ENCODE measurements at regions not wholly inside any gene's neighbourhood (a gene's known extent, or its start where the extent isn't known, plus 50 kb on each side); places are given as distances from the start of the nearest gene placed in this dataset.
"Not testable (repeated sequence)": the region's sequence is repeated elsewhere in the genome, so short reads cannot be mapped to it uniquely, and the experiment has no call there.

DNA sequence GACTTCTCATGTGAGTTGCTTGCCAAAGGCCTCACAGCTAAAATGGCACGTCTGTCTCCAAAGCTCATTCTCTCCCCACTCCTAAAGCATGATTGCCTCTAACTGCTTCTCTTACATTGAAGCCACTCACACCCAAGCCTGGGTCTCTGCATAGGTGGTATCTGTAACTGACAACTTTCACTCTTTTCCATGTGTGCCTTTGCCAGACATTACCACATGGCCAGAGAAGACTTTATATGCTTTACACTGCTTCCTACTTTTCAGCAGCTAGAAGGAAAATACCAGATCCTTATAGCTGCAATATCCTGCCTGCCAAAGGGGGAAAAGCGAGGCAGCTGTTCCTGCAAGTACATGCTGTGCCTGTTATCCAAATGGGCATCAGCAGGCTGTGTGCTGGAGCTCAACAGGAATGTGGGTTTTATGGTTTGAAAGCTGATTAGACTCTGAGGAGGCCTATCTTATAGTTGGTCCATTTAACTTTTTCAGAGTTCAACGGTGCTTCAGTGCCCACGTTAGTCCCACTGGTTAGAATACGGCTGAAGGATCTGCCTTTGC lies 547.1 kb downstream of the RAB38 start:
- no peak for DNase-seq

DNA sequence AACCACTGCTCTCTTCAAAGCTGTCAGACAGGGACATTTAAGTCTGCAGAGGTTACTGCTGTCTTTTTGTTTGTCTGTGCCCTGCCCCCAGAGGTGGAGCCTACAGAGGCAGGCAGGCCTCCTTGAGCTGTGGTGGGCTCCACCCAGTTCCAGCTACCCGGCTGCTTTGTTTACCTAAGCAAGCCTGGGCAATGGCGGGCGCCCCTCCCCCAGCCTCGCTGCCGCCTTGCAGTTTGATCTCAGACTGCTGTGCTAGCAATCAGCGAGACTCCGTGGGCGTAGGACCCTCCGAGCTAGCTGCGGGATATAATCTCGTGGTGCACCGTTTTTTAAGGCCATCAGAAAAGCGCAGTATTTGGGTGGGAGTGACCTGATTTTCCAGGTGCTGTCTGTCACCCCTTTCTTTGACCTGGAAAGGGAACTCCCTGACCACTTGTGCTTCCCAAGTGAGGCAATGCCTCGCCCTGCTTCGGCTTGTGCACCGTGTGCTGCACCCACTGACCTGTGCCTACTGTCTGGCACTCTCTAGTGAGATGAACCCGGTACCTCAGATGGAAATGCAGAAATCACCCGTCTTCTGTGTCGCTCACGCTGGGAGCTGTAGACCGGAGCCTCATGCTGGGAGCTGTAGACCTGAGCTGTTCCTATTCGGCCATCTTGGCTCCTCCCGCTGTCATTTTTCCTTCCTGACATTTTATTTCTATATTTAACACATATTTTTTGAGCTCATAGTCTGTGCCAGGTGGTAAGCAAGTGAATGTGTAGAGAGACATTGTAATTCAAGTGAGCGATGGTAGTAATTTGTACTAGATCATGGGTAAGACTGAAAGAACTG lies 551.5 kb downstream of the RAB38 start:
- not testable (repeated sequence) for DNase-seq

DNA sequence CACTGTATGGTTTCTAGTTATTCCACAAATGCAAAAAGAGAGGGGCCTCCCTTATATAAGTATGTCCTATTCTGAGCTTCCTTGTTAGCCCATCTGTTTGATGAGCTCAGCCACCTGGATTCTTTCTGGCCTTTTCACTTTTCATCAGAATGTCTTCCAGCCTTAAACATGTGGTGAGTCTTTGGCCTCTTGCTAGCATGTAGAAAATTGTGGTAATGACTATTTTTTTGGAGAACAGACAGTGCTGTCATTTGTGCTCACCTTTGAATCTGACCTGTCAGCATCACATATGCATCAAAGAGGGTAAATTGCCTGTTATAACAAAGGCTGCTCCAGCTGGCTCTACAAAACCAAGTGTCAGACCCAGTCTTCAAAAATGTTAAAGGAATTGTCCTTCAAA lies 558.7 kb downstream of the RAB38 start:
- no peak for DNase-seq

DNA sequence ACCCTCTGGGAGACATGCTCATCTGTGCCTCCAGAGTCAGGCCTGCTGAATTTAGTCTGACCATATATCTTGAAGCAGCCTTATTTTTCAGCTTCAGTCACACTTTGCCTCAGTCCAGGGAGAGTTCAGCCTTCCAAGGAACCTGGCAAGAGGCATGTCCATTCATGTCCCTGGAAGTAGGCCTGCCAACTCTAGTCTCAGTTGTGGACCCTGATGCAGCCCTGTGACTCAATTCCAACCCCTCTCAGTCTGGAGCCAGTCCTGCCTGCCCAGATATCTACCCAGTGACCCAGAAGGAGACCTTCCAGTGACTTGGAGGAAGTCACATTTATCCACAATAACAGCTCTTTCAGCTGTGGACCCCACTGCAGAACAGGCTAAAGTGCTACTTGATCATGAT lies 566.6 kb downstream of the TMEM135 start:
- DNase-seq, result no peak

DNA sequence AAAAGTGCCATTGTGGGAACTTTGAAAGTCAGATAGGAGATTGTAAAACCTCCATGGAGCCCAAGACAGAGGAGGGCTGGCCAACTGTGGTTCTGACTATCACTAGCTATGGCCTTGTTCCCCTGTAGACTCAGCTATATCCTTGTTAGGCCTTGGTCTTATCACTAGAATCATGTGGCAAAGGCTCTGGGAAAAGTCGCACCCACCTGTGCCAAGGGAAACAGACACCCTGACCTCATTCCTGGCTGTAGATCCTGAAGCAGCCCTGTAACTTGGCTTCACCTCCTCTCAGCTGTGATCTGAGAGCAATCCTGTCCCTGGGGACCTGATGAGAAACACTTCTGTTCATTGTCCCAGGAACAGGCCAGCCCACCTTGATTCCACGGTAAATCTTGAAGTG lies 566.2 kb downstream of the TMEM135 start:
- no peak for DNase-seq

DNA sequence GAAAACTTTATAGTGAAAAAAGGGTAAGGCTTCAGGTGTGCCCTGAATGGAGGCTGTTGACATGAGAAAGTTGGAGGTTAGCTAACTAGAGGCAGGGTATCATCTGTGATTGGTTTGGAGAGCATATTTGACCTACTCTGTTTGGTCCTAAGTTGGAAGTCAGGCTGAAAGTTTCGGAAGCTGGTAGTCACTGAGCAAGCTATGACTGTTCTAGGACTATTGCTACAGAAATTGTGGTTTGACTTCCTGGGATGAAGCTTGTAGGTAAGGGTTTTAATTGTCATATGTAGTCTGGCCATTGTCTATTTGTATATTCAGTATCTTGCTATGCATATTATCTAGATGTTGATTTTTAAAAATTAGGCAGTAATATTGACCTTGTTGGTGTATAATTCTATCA lies 565.0 kb downstream of the TMEM135 start:
- no peak for DNase-seq

DNA sequence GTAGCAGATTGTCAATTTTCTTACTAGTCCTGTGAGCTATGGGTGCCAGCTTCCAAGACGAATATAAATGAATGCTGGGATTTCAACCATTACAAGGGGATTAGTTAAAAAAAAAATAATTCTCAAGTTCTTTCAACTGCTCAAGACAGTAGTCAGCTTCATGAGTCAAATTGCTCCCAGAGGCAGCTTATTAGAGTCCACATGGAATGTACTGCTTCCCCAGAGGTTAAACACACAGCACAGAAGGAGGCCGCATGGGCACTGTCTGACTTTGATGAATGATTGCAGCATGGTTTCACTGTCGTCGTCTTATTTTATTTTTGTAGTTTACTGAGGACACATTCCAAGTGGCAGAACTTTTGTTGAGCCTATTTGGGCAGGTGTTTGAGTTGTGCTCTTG lies 563.2 kb downstream of the TMEM135 start:
- DNase-seq, result no peak

DNA sequence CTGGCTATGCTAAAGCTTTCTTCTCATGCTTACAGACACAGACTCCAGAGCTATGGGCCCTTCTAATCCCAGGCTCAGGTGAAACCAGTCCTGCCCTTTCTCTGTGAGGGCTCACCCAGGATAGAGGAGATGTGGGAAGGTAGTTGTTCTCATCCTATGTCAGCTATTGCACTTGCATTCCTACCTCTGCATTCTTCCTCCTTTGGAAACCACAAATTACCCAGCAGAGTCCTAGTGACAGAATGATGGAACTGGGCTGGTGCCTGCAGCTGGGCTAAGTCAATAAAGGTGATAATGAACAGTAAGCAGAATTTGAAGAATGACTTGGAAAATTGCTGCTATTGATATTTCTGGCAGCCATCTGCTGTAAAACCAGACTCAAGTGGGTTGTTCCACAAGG lies 560.0 kb downstream of the TMEM135 start:
- no peak for DNase-seq

DNA sequence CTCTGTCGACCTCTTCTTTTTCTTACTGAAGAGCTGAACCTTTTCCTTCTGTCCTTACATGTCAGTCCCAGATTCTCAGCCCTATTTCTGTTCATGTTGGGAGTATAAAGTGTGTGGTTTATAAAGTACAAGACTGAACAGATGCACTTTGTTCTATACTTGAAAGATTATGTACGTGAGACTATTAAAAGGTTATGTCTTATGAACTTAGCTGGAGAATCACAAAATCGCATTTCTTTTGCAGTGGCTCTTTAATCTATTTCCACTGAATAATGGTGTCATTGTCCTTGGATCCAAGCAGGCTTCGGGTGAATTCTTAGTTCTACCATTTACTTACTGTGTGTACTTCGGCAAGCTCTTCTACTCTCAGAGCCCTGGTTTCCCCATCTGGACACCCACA lies 558.4 kb downstream of the TMEM135 start:
- DNase-seq, result no peak

DNA sequence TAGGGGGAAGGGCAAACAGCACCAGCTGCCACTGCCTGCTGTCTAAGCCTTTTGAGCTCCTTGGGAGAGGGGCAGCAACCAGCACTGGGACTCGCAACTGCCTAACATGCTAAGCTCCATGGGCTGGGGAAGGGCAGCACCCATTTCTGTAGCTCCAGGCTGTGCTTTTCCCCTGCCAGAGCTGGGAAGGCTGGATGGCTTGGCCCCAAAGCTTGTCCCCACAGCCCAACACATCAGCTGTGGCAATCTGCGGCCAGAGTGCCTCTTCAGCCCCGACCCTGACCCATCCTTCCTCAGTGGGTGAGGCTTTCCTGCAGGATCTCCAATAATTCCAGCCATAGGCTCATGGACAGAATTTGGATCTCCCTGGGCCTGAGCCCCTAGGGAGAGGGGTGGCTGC lies 551.3 kb downstream of the TMEM135 start:
- DNase-seq, result no peak

DNA sequence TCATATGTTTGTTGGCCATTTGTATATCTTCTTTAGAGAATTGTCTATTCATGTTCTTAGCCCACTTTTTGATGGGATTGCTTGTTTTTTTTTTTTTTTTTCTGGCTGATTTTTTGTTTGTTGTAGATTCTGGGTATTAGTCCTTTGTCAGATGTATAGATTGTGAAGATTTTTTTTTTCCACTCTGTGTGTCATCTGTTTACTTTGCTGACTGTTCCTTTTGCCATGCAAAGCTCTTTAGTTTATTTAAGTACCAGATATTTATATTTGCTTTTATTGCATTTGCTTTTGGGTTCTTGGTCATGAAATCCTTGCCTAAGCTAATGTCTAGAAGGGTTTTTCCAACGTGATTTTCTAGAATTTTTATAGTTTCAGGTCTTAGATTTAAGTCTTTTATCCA lies 547.9 kb downstream of the TMEM135 start:
- not testable (repeated sequence) for DNase-seq

DNA sequence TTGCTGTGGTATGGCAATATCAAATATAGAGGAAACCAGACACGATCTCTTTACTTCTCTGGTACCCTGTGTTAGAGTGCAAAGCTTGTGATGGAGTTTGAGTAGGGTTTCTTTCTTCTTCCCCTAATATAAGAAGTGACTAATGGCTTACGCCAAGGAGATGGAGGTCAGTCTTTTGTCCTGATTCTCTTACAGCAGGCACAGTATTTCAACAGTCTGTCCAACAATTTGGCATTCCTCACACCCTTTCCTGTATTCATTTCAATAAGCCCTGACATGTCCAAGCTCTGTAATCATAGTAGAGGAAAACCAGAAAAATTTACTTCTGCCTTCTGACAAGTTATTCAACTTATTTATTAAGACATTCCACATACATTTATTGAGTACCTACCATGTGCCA lies 546.2 kb downstream of the TMEM135 start:
- DNase-seq, result no peak

DNA sequence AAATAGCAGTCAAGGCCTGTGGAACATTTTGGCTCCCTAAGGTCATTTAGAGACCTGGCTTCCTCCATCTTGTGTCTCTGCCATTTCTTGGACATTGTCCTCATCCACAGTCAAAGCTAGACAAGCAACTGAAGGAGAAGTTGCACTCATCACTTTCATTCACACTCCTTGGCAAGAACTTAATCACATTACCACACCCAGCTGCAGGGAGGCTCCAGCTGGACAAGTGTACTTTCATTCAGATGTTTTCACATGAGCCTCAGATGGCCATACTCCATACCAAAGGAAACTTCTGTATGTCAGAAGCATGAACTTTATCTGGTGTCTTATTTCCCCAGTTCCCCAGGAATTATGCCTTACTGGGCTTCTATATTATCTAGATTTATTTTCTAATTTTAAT lies 537.4 kb downstream of the TMEM135 start:
- no peak for DNase-seq

DNA sequence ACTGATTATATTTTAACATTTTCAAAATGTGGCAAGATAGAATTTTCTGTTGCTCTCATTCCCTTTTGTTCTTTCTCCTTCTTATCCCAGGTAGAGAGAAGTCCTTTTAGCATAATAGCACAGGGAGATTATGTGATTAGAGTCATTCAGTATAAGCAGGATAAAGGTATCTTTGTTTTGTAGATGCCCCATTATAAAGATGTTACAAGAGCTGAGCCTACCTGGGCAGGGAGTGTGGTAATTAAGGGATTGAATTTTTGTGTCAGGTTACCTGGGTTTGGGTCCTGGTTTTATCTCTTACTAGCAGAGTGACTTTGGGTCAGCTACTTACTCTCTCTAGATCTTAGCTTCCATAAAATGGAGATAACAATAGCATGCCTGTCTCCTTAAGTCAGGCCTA lies 536.5 kb downstream of the TMEM135 start:
- no peak for DNase-seq

DNA sequence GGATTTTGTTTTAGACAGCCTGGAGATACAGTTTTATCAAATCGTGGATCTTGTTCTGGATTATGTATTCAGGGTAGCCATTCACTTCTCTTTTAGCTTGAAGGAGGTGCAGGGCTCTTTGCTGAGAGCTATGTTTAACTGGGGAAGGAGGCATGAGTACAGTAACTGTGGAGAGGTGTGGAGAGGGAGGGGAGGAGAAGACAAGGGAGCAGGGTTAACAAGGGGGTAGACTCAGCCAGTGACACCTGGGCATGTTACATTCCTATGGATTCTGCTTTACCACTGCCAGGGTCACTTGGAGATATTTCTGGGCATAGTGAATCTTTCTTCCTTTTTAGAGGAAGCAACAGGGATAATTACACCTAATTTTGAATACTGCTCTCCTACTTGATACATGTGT lies 536.0 kb downstream of the TMEM135 start:
- DNase-seq, result no peak

DNA sequence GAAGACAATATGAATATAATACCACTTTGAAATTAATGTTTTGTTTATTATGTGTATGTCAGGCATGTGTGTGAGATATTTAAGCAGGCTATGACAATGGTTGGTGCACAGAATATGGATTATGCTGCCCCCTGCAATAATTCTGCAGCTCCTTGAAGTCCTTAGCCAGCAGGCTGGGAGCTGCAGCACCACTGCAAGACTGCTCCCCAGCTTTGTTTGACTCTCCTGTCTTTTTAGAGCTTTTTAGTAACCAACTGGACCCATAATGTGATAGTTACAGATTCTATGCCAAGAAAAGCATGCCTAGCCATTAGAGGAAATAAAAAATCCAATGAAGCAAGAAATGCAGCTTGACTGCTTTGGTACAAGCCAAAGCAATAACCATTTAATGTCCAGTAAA lies 535.1 kb downstream of the TMEM135 start:
- no peak for DNase-seq

DNA sequence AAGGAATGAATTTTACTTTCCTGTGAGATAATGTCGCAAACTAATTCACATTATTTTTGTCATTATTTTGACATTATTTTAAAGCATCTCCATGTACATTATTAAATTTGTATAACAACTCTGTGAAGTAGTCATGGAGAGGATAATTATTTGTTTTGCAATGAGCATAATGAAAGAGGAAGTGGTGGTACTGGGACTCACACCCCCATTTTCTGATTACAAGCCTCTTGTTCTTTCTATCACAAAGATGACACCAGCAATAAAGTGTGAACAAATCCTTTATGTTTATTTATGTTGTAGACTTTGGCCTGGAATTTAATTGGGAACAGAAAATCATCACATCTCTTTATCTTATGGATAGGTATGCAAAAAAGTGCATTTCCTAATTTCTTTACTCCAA lies 522.6 kb downstream of the TMEM135 start:
- DNase-seq, result no peak

DNA sequence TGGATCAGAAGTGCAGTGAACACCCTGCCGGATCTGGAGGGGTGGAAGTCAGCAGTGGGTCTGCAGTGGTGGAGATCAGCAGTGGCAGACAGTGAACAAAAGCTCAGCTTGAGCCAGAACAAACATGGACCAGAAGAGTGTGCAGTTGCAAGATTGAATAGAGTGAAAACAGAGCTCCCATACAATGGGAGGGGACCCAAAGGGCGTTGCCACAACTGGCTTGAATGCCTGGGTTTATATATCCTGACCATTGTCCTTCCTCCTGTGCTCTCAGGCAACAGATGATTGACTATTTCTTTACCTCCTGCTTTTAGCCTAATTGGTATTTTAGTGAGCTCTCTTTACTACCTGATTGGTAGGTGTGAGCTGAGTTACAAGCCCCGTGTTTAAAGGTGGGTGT lies 522.1 kb downstream of the TMEM135 start:
- DNase-seq, result not testable (repeated sequence)

DNA sequence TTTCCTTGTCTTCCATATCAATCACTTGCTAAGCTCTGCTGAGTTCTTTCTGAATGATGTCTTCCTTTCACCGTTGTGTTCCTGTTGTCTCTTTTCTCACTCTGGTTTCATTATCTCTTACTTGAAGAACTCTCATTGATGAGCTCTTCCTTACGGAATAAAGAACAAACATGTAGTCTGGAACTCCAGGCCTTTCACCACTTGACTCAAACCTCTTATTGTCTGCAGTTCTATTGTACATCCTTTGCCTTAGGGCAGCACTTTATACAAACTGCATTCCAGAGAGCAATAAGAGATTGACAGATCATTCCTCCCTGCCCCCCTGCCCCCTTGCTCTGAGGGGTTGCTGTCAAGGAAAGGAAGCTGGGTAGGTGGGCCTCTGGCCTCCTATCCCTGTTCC lies 517.4 kb downstream of the TMEM135 start:
- no peak for DNase-seq

DNA sequence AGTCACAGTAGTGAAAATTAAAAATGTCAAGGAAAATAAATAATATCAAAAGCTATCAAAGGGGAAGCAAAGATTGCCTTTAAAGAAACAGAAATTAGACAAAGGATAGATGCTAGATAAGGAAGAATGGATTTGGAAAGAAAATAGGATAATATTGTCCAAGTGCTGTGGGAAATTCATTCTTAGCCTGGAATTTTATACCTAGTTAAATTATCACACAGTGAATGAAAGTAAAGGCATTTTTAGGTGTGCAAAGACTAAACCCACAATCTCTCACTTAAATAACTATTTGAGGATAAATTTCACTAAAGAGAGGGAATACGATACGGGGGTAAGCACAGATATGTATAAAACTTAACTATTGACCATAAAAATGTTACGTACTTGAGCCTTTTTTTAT lies 511.1 kb downstream of the TMEM135 start:
- DNase-seq, result no peak

DNA sequence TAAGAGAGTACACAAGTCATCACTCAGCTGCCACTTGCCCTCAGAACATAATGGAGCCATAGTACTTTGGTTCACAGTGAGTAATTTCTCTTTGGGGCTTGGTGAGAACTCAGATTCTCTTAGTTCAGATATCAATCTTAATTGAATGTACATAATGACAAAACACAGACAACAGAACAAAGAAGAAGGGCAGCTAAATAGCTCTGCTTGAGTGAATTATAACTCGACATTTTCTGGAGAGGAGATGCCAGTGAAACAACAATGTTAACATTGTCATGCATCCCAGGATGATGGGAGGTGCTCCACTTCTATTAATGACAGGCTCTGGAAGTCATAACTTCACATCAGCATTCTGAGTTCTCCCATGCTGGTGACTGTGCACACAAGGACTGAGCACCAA lies 508.1 kb downstream of the TMEM135 start:
- DNase-seq, result no peak

DNA sequence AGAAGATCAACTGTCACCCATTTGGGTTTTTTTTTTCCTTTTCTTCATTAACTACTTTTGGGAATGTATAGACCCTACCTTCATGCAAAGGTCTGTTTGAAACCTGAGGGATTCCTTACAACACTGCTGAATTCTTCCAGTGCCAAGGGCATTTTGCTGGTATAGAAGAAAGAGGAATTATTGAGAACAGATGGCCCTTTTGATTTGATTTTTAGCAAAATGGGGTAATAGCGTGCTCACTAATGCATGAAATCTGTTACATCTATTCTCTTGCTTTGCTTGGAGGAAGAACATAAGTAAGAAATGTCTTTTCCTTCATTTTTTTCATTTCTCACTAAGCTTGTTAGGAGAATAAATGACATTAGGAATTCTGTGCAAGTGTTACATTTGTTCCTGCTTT lies 501.9 kb downstream of the TMEM135 start:
- no peak for DNase-seq

DNA sequence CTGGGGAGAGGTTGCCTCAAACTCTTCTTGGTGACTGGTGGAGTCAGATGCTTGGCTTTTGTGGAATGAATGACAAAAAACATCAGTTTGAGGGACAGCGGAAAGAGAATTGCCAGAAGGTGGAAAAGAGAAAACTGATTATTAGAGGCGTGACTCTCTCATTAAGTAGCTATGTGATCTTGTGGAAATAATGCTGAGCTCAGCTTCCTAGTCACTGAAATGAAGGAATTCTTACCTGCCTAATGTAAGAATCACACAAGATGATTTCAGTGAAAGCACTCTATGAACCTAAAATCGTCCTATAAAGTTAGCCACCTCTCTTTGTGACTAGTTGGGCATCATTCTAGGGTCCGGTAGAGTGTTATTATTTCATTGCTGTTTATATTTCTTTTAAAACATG lies 498.8 kb downstream of the TMEM135 start:
- no peak for DNase-seq

DNA sequence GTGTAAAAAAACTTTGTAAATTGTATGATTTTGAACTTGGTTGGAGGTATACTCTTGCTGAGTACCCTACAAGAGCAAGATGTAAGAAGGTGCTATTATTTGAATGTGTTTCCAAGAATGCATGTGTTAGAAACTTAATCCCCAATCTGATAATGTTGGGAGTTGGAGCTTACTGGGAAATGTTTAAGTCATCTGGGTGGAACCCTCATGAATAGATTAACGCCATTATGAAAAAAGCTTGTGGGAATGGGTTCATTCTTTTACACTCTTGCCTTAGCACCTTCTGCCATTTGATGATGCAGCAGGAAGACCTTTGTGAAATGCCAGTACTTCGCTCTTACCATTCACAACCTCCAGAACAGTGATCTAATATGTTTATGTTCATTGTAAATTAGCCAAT lies 498.3 kb downstream of the TMEM135 start:
- no peak for DNase-seq

DNA sequence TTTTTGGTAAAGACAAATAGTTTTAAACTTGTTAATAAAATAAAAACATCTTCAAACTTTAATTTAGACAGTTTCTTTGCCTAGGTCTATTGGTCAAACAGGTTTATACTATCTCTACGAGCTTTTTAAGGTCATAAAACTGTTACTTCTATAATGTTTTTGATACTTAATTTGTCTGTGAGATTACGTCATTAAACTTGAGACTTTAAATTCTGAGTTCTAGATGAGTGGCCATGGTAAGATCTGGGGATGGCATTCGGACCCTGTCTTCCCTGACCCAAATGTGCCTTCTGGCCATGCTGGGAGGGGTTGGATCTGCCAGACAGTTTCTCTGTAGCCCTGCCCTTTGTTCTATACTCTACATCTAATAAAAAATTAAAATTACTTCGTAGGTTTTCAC lies 497.8 kb downstream of the TMEM135 start:
- DNase-seq, result no peak

Measured in activated T-cell treated with anti-CD3 and anti-CD28 coated beads, Interleukin-2, amount 50 U/mL, for 1 hour (primary cell).